ES-I3 (cell line): ENCODE measurements at regions not wholly inside any gene's neighbourhood (a gene's known extent, or its start where the extent isn't known, plus 50 kb on each side); places are given as distances from the start of the nearest gene placed in this dataset.

Experiments used
- H3K36me3 ChIP-seq: 2 replicates; pipeline ENCODE4 v1.6.1; 2013; ENCODE audit warnings: mild to moderate bottlenecking, low read length, control low read depth, moderate library complexity; ENCODE audit not compliant: insufficient read depth
- H3K4me1 ChIP-seq: 2 replicates; pipeline ENCODE4 v1.6.1; 2013; ENCODE audit warnings: mild to moderate bottlenecking, control low read depth, low read length; ENCODE audit not compliant: insufficient read depth
- H3K9ac ChIP-seq: 2 replicates; pipeline ENCODE4 v1.6.1; 2013; ENCODE audit warnings: low read depth, mild to moderate bottlenecking, low read length, moderate library complexity
- H3K9me3 ChIP-seq: 2 replicates; pipeline ENCODE4 v1.6.1; 2013; ENCODE audit warnings: mild to moderate bottlenecking, low read length, moderate library complexity; ENCODE audit not compliant: control insufficient read depth, insufficient read depth

DNA sequence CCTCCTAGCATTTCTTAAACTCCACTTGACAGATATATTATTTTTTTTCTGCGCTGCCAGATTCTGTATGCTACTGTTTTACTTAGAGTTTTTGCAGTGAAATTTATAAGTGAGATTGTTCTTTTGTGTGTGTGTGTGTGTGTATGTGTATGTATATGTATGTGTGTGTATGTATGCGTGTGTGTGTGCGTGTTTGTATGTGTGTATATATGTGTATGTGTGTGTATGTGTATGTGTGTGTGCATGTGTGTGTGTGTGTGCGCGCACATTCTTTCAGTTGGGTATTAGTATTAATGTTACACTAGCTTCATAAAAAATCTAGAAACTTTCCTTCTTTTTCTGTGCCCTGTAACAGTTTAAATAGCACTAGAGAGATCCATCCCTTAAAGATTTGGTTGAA is 152.6 kb upstream of the CSF3R start:
- no peaks in the 10 kb centered on the region for H3K36me3 ChIP-seq
- no peaks in the 10 kb centered on the region for H3K9me3 ChIP-seq
- H3K4me1 ChIP-seq: no peaks in the 10 kb centered on the region
- H3K9ac ChIP-seq: no peak overlapping the region

DNA sequence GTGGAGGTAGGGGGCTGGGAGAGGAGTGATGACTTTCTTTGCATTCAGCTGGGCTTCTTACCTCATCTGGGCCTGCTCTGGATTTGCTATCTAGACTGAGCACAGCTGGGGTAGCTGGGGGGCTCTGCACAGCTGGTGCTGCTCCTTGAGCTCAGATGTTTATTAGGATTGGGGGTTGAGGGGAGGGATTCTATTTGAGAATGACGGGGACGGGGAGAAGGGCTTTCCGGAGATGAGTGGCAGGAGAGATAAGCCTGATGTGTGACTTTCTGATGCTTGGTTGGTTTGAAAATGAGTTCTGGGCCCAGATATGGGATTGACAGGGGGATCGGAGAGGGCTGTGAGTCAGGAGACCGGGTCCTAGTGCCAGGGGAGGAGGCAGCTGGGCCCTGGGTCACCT is 146.1 kb upstream of the CSF3R start:
- H3K9ac ChIP-seq: no peak overlapping the region
- H3K4me1 ChIP-seq: peaks cover 8% of the 10 kb centered on the region; the same call in 1 of the 2 replicates
- H3K36me3 ChIP-seq: no peaks in the 10 kb centered on the region
- H3K9me3 ChIP-seq: no peaks in the 10 kb centered on the region

DNA sequence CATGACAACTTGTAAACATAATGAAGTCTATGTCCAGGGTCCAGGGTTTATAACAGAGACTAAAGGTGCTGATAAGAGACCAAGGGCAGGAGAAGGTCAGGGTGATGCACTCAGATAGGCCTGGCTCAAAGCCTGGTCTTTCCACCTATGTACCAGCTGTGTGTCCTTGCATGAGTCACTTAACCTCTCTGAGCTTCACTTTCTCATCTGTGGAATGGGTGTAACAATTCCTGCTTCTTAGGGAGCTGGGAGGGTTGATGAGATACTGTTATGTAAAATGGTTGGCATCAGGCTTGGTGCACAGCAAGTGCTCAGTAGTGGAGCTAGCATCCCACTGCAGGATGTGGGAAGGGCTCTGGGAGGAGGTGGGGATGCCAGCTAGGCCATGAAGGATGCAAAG is 143.7 kb upstream of the CSF3R start:
- Histone ChIP-seq H3K9me3 (peaks cover 4% of the 10 kb centered on the region; the same call in 1 of the 2 replicates), H3K9ac (no peak overlapping the region), H3K4me1 (peaks cover 8% of the 10 kb centered on the region; the same call in 1 of the 2 replicates), H3K36me3 (no peaks in the 10 kb centered on the region)

DNA sequence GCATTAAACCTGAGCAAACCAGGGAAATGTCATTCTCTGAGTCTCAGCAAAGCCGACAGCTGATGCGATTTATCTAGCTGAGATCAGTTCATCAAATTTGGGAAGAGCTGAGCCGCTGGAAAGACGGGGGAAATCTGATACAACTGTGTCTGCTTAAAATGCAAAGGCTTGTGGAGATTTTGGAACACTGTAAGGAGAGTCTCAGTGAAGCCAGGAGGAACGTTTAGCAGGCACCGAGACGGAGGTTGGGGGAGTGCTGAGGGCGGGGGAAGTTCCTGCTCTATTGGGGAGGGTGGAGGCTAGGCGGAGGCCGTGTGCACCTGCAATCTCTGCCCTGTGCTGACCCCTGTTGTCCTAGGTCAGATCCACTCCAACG is 143.2 kb upstream of the CSF3R start:
- H3K36me3 ChIP-seq: no peaks in the 10 kb centered on the region
- H3K4me1 ChIP-seq: peaks cover 8% of the 10 kb centered on the region; the same call in 1 of the 2 replicates
- H3K9ac ChIP-seq: no peak overlapping the region
- peaks cover 5% of the 10 kb centered on the region; the same call in 1 of the 2 replicates for H3K9me3 ChIP-seq

DNA sequence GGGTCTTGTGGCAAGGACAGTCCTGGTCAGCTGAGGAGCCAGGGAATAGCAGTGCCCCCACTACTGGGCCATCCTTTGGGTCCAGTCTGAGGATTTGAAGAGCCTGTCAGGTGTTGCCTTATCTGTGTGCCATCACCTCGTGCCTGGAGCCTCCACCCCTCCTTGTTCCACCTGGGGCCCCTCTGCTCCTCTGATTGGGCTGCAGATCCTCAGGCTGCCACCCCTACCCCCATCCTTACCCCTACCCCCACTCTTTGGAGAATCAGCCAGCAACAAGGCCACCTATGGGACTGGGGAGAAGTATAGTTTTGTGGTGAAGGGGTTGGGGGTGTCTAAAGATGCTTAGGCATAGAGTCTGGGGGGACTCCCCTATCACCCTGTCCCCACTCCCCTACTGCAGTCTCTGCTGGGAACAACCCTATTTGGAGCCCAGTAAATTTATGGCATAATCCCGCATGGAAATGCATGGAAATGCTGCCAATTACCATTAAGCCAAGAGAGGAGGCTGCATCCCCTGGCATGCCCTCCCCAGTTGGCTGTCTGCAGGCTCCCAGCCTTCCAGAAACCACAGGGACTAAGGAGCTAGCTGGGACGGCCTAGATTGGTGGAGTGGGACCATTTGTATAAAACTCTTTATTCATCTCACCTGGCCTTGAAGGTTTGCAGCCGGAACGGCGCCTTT is 142.7 kb upstream of the CSF3R start:
- Histone ChIP-seq H3K4me1 (peaks cover 8% of the 10 kb centered on the region; the same call in 1 of the 2 replicates), H3K36me3 (no peaks in the 10 kb centered on the region), H3K9ac (no peak overlapping the region), H3K9me3 (peaks cover 5% of the 10 kb centered on the region; the same call in 1 of the 2 replicates)

DNA sequence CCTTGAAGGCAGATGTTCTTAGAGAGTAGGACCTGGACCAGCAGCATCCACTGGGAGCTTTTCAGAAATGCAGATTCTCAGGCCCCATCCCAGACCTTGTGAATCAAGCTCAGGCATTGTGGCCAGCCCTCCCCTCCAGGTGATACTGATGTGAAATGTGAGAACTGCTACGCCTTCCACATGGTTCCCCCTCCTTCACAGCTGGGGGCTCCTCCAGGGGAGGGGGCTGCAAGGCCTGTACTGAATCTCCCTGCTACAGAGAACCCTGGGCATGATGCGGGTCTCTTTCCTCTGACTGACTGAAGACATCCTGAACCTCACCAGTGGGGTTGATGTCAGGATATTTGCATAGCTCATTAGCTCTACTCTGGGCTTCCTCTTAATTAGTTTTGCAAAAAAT is 141.8 kb upstream of the CSF3R start:
- Histone ChIP-seq H3K9me3 (peaks cover 5% of the 10 kb centered on the region; the same call in 1 of the 2 replicates), H3K36me3 (no peaks in the 10 kb centered on the region), H3K4me1 (peaks cover 8% of the 10 kb centered on the region; the same call in 1 of the 2 replicates), H3K9ac (no peak overlapping the region)

DNA sequence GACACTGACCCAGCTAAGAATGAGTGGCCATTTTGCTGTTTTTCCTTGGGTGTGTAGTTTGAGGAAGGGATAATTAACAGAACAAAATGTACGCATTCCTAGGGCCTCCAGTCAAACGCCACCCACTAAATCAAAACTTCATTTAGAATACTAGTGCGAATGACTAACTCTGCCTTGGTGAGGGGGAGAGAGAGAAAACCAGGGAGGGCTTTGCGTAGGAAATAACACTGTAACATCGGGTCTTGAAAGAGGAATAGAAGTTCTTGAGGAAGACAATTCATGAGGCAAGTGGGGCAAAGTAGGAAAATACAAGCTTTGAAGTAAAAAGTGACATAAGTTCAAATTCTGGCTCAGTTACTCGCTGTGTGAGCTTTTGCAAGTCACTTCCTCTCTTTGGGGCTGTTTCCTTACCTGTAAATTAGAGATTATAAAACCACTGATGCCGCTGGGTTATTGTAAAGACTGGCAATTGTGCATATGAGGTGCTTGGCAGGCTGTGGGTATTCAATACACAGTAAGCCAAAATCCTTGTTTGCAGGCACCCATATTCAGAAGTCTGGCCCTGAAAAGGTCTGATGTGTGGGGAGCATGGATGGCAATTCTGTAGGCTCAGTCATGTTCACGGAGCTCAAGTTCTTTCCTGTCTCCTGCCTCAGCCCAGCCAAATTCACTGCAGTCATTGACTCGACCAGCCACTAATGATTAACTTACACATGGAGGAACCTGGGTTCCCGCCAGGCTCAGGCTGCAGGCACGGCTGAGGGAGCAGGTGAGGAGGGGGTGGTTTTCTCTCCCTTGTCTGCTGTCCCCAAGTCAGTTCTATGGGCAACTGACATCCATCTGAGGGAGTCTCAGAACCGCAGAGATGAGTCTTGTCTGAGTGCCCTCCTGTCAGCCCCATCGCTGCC is 140.3 kb upstream of the CSF3R start:
- H3K36me3 ChIP-seq: no peaks in the 10 kb centered on the region
- peaks cover 5% of the 10 kb centered on the region; the same call in 1 of the 2 replicates for H3K9me3 ChIP-seq
- peaks cover 8% of the 10 kb centered on the region; the same call in 1 of the 2 replicates for H3K4me1 ChIP-seq
- no peak overlapping the region for H3K9ac ChIP-seq

DNA sequence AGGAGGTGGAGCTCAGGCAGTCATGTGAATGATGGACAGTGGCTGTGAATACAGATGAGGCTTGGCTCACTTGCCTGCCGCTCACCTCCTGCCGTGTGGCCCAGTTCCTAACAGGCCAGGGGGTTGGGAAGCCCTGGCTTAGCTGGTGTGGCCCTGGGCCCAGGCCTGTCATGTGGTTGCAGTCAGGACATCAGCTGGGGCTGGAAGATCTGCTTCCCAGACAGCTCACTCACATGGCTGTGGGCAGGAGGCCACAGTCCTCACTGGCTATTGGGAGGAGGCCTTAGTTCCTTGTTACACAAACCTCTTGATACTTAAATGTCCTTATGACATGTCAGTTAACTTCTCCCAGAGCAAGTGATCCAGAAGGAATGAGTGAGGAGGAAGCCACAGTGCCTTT is 138.8 kb upstream of the CSF3R start:
- Histone ChIP-seq H3K9ac (no peak overlapping the region), H3K4me1 (peaks cover 8% of the 10 kb centered on the region; the same call in 1 of the 2 replicates), H3K9me3 (peaks cover 5% of the 10 kb centered on the region; the same call in 1 of the 2 replicates), H3K36me3 (no peaks in the 10 kb centered on the region)

DNA sequence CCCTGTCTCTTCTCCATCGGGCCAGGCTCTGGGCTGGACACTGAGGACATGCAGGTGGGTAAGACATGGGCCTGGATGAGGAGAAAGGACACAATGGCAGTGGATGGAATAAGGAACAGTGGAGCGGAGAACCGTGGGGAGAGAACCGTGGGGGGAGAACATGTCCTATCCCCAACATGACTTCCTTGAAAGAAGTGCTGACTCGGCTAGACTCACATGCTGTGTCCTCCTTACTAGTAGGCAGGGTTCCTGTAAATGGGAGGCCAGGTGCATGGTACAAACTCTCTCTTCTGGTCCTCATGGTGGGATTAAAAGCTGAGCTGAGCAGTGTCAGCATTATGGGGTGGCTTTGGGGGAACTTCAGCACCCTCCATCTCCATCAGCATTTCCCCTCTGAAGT is 137.4 kb upstream of the CSF3R start:
- H3K36me3 ChIP-seq: no peaks in the 10 kb centered on the region
- peaks cover 5% of the 10 kb centered on the region; the same call in 1 of the 2 replicates for H3K9me3 ChIP-seq
- H3K4me1 ChIP-seq: peaks cover 8% of the 10 kb centered on the region; the same call in 1 of the 2 replicates
- no peak overlapping the region for H3K9ac ChIP-seq

DNA sequence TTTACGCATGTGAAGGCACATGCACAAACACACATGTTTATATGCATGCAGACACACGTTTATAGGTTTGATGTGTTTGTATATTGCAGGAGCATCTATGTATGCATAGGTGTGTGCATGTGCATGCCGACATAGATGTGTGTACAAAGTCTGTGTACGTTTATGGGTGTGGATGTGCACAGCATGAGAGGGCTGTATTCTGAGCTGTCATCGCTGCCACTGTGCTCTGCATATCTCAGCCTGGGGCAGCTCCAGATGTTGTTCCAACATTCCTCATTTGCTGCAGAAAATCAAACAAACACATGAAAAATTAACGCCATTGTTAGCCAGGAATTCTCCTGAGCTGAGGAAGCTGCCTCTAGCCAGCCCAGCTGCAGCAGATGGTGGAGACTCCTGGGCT is 132.3 kb upstream of the CSF3R start:
- no peak overlapping the region for H3K9ac ChIP-seq
- H3K9me3 ChIP-seq: no peaks in the 10 kb centered on the region
- H3K4me1 ChIP-seq: no peaks in the 10 kb centered on the region
- H3K36me3 ChIP-seq: no peaks in the 10 kb centered on the region

DNA sequence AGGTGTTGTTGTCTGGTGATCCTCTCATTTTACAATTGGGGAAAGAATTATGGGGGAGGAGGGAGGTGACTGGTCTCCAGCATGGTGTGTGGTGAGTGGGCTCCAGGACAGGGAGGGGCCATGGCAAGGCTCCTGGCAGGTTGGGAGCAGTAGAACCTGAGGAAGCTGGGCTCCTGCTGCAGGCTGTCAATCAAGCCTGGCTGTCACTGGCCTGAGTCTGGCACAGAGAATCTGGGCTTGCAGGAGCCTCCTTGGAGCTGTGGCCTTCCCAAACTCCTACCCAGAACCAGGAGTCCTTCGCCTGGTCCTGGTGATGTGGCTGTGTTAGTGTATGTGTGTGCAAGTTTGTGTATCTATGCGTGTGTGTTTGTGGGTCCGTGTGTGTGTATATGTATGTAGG is 131.9 kb upstream of the CSF3R start:
- Histone ChIP-seq H3K9me3 (no peaks in the 10 kb centered on the region), H3K36me3 (no peaks in the 10 kb centered on the region), H3K9ac (no peak overlapping the region), H3K4me1 (no peaks in the 10 kb centered on the region)

DNA sequence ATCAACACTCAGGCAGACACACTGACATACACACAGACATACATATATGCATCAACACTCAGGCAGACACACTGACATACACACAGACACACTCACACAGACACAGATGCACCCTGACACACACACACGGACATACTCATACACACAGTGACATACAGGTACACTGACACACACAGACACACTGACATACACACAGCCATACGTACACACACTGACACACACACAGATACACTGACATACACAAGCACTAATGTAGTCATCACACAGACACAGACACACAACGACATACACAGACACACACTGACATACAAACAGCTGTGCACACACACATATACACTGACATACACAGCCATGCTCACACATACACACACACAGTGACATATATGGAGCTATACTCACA is 131.0 kb upstream of the CSF3R start:
- H3K36me3 ChIP-seq: no peaks in the 10 kb centered on the region
- H3K9ac ChIP-seq: no peak overlapping the region
- no peaks in the 10 kb centered on the region for H3K4me1 ChIP-seq
- H3K9me3 ChIP-seq: no peaks in the 10 kb centered on the region

DNA sequence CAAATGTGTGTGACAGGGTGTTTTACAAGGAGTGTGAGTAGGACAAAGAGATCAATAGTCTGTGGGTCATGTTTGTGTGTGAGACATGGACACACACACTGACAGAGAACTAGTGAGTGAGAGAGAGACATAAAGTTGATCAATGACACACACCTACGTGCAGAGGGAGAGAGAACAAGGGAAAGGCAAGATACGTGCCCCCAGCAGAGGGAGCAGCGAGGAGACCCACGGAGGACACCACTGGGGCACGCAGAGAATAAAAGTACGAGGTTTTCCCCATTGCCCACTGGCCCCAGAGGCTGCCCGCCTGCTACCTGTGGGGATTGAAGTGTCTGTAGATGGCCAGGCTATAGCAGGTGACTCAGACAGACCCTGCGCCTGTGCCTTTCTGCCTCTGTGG is 130.2 kb upstream of the CSF3R start:
- no peaks in the 10 kb centered on the region for H3K36me3 ChIP-seq
- H3K9ac ChIP-seq: no peak overlapping the region
- no peaks in the 10 kb centered on the region for H3K4me1 ChIP-seq
- no peaks in the 10 kb centered on the region for H3K9me3 ChIP-seq

DNA sequence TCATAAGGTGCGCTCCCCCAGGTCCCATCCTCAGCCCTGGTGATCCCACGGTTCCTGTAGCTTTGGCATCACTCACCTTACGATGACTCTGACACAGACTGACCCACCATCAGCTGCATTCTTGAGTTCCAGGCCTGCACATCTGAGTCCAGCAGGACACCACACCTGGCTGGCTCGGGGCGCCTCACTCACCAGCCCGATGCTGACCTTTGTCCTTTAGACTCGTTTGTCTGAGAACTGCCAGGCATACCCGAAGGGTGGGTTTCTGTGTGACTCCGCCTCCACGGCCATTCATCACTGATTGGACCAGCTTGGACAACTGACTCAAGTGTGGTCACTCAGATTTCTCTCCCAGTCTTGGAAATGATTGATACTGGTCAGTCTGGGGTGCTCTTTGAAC is 129.4 kb upstream of the CSF3R start:
- Histone ChIP-seq H3K9me3 (no peaks in the 10 kb centered on the region), H3K4me1 (no peaks in the 10 kb centered on the region), H3K9ac (no peak overlapping the region), H3K36me3 (no peaks in the 10 kb centered on the region)
